ENCODE measurements at regions not wholly inside any gene's neighbourhood (a gene's known extent, or its start where the extent isn't known, plus 50 kb on each side); places are given as distances from the start of the nearest gene placed in this dataset.

DNA sequence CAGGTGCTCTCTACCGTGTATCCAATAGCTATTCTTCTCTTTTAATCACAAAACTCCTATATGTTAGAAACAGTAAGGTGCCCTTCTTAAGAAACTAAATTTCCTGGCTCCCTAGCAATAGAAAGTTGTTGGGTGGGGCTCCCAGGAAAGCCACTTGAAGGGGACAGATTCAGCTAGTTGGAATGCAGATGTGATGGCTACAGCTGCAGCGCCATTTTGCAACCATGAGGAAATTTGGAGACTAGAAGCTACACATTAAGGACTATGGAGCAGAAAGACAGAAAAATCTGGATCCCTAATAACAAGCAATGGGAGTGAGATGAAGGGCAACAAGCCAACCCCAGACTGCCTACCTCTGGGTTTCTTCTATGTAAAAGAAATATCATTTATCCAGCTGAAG, 108.8 kb upstream of the AFDN start:
- intact Hi-C loops (cut with DNase I), result no loop called here
- DNase-seq, result no peak

DNA sequence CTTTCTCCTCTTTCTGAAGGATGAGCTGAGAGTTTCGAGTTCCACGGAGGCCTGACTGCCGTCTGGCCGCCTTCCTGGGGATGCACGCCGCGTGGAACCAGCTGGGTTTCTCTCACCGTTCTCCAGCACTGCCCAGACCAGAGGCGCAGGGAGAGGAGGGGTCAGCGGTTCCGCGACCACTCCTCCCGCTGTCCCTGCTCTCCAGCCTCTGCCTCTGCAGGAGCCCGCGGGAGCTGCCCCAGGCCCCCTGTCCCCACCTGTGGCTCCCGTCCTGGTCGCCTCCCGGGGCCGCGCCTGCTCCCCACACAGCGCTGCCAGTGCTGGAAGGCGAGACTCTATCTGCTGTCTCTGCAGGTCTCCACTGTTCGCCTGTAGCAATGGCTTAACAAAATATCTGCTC, 106.8 kb upstream of the AFDN start:
- intact Hi-C loops (cut with DNase I), result no loop called here

DNA sequence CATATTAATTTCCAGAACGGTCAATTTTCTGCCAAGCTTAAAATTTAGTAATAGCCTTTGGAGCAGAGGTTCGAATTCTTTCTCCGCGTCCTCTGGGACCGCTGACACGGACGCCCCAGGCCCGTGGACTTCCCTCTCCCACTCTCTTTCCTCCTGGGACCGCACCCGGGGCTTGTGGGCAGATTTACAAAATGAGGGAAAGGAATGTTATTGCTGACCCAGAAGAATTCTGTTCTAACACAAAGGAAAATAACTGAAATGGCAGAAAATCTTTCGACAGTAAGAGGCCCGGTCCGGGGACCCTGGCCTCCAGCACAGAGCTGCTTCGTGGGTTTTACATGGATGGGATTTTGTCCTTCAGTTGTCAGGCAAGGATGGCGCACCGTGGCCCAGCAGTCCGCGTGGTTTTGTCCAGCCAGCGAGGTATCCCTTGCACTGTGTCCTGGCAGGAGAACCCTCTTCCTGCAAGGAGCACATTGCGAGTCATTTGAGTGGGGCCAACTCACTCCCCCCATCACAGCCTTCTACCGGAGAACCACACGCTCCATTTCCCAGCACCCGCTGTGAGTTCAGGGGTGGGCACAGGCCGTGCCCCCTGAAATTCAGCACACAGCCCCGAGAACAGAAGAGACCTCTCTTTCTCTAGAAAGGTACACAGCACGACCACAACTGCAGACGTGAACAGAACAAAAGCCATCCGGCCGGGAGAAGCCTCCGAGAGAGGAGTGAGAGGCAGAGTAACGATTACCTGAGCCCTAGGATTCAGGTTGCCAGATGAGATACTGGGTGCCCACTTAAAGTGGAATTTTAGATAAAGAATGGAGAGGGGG, 106.0 kb upstream of the AFDN start:
- peak in 5 of 42 donors; percentile 1 to 34 (median 22) for DNase-seq
- intact Hi-C loops (cut with DNase I), result no loop called here

More for the DNA sequence above, 106.8 kb upstream of the AFDN start:
- peak in 5 of 42 donors; percentile 5 to 34 (median 15) for DNase-seq

DNA sequence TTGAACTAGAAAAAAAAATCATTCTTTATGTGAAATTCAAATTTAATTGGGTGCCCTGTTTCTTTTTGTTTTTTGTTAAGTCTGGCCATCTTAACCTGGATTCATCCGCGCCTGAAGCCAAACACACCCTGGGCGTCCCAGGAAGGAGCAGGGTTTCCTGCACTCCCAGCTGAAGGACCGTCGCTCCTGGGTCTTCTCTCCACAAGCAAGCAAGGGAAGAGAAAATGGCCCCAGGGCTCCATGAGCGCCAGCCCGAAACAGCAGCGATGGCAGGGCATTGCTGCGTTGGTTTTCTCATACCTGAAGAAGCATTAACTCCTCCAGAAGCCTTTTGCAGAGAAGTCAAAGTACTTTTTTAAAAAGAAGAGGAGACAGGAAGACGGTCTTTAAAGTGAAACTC, 105.4 kb upstream of the AFDN start:
- DNase-seq, result peak in 5 of 42 donors; percentile 1 to 26 (median 16)
- intact Hi-C loops (cut with DNase I), result no loop called here

DNA sequence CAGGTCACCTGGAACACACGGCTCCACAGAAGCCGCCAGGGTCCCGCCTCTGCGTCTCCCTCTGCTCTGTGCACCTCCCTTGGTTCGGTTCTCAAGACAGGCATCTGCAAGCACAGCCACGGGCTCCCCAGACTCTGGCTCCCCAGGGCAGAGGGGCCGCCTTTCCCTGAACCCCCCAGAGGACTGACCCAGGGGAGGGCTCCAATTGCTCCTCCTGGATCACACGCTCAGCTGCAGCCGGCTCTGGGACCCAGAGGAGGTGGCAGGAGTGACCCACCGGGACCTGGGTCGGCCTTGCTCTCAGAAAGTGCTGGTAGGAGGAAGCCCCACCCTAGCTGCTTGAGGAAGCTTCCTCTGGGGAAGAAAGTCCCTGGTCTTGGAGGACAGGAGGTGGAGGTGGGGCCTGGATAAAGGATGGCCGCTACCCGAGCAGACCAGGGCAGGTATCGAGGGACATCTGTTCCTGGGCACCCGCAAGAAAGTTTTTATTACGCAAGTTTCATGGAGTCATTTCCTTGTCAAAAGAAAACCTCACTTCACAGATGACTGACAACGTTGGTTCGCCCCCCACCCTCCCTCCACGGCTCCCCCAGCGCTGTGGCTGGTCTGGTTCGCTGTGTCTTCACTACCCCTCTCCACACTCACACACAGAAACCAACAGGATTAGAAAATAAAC, 103.9 kb upstream of the AFDN start:
- intact Hi-C loops (cut with DNase I), result no loop called here
- DNase-seq, result peak in 4 of 42 donors; percentile 6 to 22 (median 18)

DNA sequence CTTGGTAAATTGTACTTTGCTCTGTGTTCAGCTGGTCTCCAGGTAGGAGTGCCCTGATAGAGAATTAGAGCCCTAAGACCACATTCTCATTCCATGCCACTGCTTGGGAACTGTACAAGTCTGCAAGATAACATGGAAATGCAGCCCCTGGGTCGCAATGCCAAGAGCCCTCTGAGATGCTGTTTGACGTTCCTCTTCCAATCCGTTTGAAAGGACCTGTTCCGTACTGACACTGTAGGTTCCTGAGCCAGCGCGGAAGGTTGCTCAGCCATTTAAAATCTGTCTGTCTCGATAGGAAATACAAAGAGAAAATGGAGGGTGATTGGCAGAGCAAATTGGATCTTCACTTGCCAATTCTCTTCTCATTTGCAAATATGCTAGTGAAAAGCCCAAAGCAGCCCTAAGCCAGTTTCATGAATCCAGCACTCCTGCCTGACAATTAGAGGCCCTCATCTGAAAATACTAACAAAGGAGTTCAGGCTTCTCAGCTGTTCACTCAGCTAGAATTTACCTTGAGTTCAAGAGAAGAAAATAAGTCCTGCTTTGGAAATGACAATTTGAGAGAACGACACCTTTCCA, 100.6 kb upstream of the AFDN start:
- intact Hi-C loops (cut with DNase I), result no loop called here
- DNase-seq, result peak in 4 of 42 donors; percentile 20 to 29 (median 27)

DNA sequence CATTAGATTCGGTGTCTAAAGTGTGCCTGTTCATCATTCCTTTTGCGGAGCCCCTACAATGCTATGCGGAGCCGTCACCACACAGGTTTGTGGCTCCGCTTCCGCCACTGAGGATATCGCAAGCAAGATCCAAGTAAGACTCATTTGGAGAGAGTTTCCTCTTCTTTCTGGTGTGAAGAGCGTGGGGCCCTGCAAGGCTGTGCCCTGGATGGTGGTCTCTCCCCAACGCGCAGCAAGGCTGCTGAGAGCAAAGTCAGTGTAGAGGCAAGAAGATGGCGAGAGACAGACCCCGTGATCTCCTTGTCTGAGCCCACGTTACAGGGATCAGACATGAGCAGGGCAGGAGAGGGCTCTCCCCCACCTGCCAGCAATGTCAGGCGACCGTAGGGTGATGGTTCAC, 96.3 kb upstream of the AFDN start:
- DNase-seq, result peak in 2 of 42 donors; percentile 15 to 33
- intact Hi-C loops (cut with DNase I), result no loop called here

DNA sequence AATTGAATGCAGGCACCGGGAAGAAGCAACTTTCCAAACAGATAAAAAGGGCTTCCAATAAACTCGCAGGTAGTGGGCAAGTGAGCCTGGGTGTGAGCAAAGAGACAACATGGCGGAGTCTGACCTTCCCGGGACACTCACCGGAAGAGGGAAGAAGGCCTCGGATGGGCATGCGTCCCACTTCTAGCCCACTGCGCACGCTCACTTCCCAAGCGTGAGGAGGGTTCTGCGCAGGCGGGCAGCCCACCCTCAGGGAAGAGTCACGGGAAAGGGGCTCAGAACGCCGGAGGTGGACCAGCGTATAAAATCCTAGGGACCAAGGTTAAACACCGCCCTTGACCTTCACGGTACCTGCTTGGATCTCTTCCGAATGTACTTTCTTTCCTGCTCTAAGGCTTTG, 95.5 kb upstream of the AFDN start:
- DNase-seq, result peak in 2 of 42 donors; percentile 32 to 34
- intact Hi-C loops (cut with DNase I), result no loop called here

DNA sequence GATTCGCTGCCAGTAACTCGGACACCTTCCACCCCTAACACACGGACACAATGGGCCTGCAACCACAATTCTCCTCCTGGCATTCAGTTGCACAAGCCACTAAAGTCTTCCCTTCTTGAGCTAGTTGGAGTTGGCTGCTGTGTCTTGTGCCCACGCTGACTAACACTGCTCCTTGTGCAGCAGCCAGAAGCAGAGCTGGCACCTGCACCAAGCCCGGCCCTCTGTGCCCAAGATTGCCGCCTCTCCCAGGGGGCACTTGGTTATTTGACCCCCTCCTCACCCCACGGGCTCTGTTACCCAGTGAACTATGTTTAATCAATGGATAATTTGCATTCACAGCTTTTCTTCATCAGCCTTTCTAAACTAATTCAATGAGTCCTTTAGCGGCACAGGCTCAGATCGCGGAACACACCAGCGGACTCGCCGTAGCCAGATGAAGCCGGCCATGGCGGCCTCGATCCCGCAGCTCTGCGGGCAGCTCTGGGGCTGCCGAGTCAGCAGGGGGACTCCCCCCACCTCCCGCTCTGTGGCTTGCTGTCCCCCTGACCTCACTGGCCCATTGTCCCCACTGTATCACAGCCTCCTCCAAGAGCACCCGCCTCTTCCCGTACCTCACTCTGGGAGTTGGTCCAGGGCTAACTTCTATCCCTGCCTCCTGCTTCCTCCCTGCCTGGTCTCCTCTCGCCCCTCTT, 94.8 kb upstream of the AFDN start:
- intact Hi-C loops (cut with DNase I), result no loop called here
- DNase-seq, result peak in 29 of 42 donors; percentile 5 to 84 (median 39)

DNA sequence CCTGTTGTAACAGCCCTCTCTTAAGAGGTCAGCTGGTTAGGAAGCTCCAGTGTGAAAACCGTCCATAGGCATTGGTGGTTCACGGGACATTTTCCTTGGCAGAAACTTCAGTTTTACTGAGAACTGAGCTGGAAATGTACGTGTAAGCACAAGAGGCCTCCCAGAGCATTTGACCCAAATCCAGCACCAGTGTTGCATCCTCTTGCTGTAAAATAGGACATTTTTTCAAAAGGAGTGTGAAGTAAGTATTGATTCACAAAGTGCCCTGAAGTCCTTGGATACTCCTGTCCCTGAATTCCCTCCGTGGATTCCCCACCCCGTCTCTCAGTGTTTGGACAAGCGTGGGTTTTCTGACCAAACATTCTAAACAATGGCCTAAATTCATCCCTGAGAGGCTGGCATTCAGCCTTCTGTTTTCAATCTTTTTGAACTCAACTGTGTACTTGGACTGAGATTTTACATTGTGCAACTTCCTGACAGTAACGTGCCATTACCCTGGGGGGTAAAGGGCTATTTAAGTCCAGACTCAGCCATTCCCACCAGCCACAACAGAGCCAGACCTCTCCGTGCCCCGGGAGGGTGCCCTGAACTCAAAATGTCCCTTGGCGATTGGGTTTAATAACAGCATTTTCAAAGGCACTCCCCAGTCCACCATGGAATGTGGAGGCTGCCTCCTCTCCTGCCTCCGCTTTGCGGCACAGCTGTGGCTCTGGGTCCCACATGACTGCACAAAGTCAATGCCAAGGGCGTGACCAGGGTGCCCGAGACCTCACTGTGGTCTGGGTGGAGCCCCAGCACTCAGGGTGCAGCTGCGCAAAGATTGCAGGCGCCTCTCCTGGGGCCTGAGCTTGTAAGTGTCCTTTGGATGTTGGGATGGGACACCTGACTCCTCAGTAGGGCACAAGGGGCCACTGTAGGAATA, 92.7 kb upstream of the AFDN start:
- intact Hi-C loops (cut with DNase I), result no loop called here
- DNase-seq, result peak in 10 of 42 donors; percentile 12 to 50 (median 26)

DNA sequence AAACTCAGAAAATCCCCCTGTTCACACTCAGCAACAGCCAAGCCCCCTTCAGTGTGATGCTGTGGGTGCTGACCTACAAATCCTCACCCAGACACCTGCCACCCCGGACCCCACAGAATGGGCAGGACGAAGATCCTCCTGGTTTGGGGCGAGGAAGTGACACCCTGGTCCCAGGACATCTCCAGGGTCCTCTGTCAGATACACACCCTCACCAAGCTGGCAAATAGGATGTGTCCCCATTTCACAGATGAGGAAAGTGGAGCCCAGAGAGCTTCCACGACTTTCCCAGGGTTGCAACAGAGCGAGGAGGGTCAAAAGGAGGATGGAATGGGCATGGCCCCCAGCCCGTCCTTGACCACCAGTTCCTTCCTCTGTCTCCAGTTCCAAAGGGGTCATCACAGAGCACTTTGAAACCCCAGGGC, 92.0 kb upstream of the AFDN start:
- intact Hi-C loops (cut with DNase I), result no loop called here
- peak in 1 of 42 donors; percentile 9 for DNase-seq

DNA sequence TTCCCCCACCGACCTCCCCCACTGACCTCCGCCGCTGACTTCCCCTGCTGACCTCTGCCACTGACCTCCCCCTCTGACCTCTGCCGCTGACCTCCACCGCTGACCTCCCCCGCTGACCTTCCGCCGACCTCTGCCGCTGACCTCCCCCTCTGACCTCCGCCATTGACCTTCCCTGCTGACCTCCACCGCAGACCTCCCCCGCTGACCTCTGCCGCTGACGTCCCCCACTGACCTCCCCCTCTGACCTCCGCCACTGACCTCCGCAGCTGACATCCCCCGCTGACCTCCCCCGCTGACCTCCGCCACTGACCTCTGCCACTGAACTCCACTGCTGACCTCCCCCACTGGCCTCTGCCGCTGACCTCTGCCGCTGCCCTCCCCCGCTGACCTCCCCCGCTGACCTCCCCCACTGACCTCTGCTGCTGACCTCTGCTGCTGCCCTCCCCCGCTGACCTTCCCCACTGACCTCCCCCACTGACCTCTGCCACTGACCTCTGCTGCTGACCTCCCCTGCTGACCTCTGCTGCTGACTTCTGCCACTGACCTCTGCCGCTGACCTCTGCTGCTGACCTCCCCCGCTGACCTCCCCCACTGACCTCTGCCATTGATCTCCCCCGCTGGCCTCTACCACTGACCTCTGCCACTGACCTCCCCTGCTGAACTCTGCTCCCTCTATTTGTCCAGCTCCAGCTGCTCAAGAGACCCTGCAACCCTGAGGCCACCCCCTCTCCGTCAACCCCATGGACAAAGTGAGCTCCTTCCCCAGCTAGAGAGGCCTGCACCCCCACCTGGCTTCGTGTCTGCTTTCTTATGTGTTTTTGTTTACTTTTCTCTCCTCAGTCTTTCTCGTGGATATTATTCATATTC, 91.4 kb upstream of the AFDN start:
- intact Hi-C loops (cut with DNase I), result no loop called here
- DNase-seq, result peak in 1 of 42 donors; percentile 15

DNA sequence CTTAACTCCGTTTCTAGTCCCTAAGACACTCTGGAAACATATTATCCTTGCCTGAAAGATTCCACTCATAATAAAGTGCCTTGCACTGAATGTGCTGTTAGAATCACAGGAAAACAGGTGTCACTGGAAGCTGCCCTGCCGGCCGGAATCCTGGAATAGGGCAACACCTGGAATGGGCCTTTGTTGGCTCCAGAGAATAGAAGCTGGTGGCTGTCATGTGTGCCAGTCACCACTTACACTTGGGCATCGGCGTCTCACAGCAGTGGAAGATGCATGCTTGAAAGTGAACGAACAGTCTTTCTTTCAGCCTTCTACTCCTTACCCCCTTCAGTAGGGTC, 90.8 kb upstream of the AFDN start:
- intact Hi-C loops (cut with DNase I), result no loop called here
- DNase-seq, result peak in 1 of 42 donors; percentile 24

DNA sequence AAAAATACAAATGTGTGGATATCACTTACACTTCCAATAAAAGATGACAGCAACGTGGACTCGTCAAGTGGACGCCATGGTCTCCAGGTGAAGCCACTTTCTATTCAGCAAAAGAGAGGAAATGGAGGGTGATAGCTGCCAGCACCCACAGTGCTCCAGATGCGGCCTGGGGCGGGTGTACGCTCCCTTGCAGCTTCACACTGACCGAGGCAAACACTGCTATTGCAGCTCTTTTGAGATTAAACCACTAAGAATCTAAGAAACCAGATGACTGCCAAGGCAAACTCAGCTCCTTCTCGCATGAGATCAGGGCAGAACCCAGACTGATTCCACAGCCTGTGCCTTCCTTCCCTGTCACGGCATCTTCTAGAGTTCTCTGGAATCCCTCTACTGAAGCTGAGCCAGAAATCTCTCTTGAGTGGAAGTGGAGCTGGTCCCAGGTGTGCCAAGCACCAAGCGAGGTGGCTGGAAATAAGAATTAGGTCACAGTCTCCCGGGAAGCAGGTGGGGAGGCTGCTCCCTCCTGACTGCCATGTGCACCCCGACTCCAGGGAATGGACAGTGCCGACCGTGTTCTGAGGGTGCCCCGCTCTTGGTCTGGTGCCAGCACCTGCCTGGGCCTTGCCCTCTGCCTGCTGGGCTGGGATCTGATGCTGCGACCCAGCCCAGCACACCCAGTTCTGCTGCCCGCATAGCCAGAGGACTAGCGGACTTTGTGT, 90.1 kb upstream of the AFDN start:
- DNase-seq, result peak in 2 of 42 donors; percentile 13 to 32
- intact Hi-C loops (cut with DNase I), result no loop called here

DNA sequence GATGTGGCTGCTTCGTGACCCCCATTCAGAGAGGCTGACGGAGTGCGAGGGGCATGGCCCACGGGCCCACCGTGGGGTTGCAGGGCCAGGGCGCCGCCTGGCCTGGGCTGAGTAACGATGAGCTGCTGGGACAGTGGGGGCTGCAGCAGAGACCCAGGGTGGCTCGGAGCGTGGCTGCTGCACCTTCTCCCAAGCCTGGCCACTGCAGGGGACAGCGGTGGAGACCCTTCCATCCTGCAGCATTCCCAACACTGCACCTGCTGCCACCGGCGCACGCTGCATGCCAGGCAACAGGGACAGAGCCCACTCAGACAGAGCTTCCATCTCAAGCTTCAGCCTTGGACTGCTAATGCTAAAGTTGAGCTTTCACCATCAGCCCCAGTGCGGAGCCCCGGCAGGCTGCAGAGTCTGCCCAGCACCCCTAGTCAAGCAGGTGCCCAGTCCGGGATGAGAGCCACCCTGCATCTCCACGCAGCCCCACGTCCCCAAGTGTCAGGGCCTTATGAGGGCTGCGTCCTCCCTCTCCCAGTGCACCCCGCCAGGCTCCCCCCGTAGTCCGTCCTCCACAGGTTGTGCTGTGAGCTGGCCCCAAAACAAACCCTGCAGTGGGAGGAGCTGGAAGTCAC, 89.4 kb upstream of the AFDN start:
- peak in 1 of 42 donors; percentile 13 for DNase-seq
- intact Hi-C loops (cut with DNase I), result no loop called here

DNA sequence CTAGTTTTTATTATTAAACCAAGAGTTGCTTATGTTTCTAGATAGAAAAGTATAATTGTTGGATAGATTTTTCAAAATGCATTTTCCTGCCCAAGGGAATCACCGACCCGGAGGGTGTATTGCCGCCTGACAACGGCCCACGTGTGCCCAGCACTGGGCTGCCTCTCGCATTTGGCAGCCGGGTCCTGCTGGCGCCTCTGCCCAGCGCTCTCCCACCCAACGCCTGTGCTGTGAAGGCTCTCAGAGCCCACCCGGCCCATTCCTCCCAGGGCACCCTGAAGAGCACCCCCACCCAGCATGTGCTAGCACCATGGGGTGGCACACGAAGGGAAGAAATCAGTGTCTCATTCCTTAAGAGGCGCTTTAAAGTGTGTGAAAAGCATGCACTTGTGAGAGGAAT, 88.3 kb upstream of the AFDN start:
- DNase-seq, result peak in 1 of 42 donors; percentile 27
- intact Hi-C loops (cut with DNase I), result no loop called here

Measured in head of caudate nucleus (tissue), 42 donors.